Esophagus mucosa (tissue), 1 donor: ENCODE measurements at regions not wholly inside any gene's neighbourhood (a gene's known extent, or its start where the extent isn't known, plus 50 kb on each side); places are given as distances from the start of the nearest gene placed in this dataset.
"Not testable (repeated sequence)": the region's sequence is repeated elsewhere in the genome, so short reads cannot be mapped to it uniquely, and the experiment has no call there.

Experiments
- ATAC-seq: fragments of 200-7000 bp; cut with Tn5 transposase; one replicate; pipeline ENCODE4 v1.9.1; 2020
- donor health status: DM: yes; HTN: yes; CAD: no.

- ATAC-seq, result not testable (repeated sequence)
Observed at GRCh38 chr5:176061269-176061622, 93.1 kb upstream of the THOC3 start.

- ATAC-seq, result peak; percentile 22
Observed at GRCh38 chr5:176061660-176062059, 93.5 kb upstream of the THOC3 start.

DNA sequence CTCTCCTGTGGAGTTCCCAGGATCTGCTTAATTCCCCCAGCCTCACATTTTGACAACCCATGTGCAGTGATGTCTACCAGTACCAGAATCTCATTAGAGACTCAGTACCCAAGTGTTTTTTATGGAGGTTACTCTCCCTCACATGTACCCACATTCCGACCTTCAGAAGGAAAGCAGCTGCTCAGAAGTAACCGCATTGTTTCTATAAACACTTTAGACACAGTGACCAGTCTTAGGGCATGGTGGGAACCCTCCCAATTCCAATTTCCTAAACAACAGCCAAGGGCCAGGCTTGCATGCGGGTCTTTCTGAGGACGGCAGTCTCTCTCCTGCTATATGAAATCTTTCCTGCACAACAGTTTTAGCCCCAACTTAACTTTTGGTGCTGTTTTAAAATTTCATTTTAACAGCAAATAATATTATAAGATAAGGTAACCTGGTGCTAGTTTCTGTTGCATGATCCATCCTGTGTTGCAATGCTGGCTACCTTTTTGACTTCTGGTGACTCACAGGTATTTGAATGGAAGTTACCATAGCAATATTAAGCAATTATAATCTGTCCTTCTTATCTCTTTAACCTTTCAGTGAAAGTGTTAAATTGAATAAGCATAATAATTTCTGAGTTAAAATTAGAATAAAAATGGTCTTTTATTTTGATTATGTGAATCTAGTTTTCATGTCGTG lies 98.3 kb upstream of the THOC3 start:
- ATAC-seq, result peak; percentile 81

DNA sequence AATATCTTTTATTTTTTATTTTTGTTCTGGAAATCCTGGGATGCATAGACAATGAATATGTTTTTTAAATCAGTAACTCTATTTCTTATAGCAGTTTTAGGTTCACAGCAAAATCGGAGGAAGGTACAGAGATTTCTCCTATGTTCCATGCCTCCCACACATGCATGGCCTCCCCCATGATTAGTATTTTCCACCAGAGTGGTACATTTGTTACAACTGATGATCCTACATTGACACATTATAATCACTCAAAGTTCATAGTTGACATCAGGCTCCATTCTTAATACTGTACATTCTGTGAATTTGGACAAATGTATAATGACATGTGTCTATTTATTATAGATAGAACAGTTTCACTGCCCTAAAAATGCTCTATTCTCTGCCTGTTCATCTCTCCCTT lies 99.0 kb upstream of the THOC3 start:
- not testable (repeated sequence) for ATAC-seq

DNA sequence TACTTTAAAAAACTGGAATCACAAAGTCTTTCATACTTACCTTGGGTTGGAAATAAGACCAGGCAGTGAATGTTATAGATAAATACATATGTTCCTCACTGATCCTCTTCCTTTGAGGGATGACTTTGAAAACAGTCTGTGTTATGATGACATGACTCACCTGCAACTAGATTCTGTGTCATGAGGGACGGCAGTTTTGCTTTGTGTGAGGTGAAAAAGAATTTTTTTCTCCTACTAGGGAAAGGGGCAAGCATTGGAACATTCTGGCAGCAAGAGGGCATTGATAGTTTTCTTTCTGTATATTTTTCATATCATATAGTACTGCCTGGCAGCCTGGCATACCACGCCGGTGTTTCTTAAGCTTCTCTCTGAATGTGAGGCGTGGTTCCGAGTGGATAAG lies 99.8 kb upstream of the THOC3 start:
- ATAC-seq, result not testable (repeated sequence)

GRCh38 chr5:176073996-176074571 lies 106.0 kb upstream of the THOC3 start:
- not testable (repeated sequence) for ATAC-seq

- ATAC-seq, result not testable (repeated sequence)
Observed at GRCh38 chr5:176083717-176084116, 115.6 kb upstream of the THOC3 start.

GRCh38 chr5:176103083-176103482 lies 135.0 kb upstream of the THOC3 start:
- not testable (repeated sequence) for ATAC-seq

- not testable (repeated sequence) for ATAC-seq
Observed at GRCh38 chr5:176112888-176113287, 125.3 kb upstream of the SIMC1 start.

- ATAC-seq, result not testable (repeated sequence)
Observed at GRCh38 chr5:176113673-176114335, 124.4 kb upstream of the SIMC1 start.

DNA sequence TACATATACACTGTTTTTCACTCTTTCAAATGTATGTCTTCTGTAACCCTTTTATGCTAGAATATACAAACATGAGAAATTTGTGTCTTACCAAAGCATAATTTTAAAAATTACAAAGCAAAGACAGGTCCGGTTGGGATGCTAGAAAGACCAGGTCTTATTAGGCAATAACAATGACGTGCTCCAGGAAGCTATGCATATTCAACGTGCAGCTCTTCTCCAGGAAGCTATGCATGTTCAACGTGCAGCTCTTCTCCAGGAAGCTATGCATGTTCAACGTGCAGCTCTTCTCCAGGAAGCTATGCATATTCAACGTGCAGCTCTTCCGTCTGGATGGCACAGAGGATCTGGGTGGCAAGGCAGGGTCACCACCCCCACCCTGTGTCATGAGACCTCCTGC lies 123.4 kb upstream of the SIMC1 start:
- not testable (repeated sequence) for ATAC-seq

DNA sequence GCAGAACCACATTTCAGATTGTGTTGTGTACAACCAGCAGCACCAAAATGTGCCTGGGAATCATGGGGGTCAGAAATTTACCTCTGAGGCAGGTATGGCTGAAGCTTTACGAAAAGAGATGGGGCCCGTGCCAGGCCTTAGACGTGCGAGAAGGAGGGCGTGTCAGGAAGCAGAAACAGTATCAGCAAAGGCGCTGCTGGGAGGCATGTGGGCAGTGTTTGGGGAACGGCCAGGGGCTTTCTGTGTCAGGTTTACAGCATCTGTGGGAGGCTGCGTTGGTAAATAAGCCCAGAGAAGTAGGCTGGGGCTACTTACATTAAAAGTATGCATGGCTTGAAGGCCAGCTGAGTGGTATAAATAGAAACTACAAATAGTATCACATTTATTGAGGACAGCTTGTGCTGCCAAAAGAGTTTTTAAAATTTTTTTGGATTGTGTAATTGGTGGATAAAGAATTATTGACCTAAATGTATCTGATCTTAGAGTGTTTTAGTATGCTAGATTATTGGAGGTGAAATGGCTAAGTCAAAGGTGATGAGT lies 120.5 kb upstream of the SIMC1 start:
- ATAC-seq, result not testable (repeated sequence)

GRCh38 chr5:176122361-176122760 lies 115.9 kb upstream of the SIMC1 start:
- not testable (repeated sequence) for ATAC-seq

DNA sequence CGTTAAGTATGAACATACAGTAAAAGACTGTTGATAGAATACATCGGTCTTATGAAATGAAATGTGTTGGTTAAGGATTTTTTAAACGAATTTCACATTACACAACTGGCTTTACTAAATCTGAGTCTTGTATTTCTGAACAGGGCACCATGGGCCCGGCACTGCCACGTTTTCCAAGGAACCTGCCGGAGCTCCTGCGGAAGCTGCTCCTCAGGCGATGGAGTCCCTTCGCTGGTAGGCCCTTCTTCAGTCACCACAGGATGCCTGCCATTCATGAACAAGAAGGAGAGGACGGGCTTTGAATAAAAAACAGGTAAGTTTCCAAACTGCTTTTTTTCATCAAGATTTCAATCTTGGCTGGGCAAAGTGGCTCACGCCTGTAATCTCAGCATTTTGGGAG lies 114.1 kb upstream of the SIMC1 start:
- not testable (repeated sequence) for ATAC-seq

DNA sequence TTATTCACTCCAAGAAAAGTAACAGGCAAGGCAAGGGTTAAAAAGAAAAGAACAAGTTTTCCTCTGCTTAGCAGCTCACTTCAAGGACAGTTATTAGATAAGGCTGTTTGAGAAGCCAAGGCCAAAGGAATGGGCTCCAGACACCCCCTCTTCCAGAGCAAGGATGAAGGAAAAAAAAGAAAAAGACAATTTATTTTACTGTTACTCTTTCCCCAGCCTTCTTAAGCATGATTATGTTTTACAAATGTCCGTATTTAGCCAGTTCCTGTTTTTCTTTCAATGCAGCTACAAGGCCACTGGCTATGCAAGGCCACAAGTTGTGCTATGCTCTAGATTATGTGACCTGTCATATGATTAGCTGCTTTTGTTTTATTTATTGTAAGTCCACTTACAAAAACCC lies 106.5 kb upstream of the SIMC1 start:
- ATAC-seq, result no peak

- peak; percentile 23 for ATAC-seq
Observed at GRCh38 chr5:176132471-176133288, 105.5 kb upstream of the SIMC1 start.

DNA sequence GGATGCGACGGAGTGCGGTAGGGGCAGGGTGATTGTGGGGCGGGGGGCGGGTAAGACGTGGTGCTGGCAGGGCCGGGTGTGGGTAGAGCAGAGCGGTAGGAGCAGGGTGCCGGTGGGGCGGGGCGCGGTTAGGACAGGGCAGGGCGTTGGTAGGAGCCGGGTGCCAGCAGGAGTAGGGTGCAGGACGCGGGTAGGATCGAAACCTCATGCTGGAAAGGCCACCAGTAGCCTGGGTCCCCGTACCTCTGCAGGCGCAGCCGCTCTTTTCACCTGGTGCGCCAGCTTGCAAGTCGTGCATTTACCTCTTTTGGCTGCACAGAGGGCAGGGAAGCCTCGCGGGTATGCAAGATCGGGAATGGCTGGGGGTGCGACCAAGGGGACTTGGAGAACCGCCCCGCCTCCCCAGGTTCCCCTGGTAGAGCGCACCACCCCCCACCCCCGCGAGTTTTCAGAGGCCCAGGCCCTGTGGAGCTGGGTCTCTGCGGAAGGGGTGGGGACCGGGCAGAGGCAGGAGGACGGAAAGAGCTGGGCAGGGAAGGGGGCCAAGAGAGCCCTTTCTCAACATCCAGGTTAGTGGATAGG lies 104.8 kb upstream of the SIMC1 start:
- peak; percentile 25 for ATAC-seq

GRCh38 chr5:176133877-176134276 lies 104.3 kb upstream of the SIMC1 start:
- no peak for ATAC-seq

DNA sequence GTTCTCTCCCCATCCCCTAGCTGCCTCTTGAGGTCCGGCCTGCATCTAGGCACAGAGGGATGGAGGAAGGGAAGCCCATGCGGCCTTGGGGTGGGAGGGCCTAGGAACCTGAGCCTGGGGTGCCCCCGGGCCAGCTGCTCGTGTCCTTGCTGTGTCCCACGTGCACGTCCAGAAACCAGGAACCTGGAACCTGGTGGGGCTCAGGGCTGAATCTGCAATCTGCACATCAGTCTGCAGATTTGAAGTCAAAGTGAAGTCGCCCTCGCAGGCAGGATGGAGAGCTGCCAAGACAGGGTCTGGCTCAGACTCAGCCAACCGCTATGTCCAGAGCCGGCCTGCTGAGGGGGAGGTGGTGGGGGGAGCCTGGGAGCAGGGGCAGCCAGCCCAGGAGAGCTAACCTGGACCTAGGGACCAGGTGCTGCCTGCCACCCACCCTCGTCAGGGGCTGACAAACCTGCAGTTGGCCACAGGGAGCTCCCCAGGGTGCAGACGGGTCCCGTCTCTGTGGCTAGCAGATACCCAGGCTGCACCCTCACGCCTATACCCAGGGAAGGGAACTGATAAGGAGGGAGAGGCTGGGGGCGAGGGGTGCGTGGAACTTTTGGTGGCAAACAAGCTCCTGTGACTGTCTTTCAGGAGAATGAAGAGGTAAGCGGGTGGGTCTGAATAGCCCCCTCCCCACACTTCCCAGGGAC lies 103.5 kb upstream of the SIMC1 start:
- ATAC-seq, result no peak

- not testable (repeated sequence) for ATAC-seq
Observed at GRCh38 chr5:176140138-176140537, 98.1 kb upstream of the SIMC1 start.

DNA sequence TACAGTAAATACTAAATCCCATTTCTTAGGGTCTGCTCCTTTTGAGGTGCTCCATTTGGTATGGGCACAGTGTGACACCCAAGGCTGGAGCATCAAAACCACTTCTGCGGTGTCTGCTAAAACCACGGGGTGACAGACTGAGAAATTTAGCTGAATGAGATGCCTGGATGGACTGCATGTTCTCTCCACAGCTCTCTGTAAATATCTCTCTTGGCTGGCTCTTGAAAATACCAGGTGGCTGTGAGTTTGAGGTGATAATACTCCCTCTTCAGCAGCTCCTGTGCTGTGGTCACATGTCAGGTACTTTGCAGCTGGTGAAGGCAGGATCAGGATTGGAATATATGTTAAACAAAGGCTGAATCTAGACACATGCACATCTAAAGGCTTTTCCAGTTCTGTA lies 93.7 kb upstream of the SIMC1 start:
- ATAC-seq, result no peak

GRCh38 chr5:176149948-176150347 lies 88.3 kb upstream of the SIMC1 start:
- ATAC-seq, result not testable (repeated sequence)
